ENCODE measurements at regions not wholly inside any gene's neighbourhood (a gene's known extent, or its start where the extent isn't known, plus 50 kb on each side); places are given as distances from the start of the nearest gene placed in this dataset.
A peak's percentile ranks its signal among the peaks of the same experiment; 100 is the strongest.

GRCh38 chr14:99075061-99075460, 196.9 kb downstream of the BCL11B start:
- DNase-seq = peak; percentile 53

- DNase-seq = peak; percentile 1
Observed at GRCh38 chr14:99075771-99076375, 196.1 kb downstream of the BCL11B start.

GRCh38 chr14:99077076-99077843, 194.7 kb downstream of the BCL11B start:
- DNase-seq = peak; percentile 32

- no peak for DNase-seq
Observed at GRCh38 chr14:99077844-99078236, 194.2 kb downstream of the BCL11B start.

- DNase-seq = no peak
Observed at GRCh38 chr14:99078426-99078825, 193.6 kb downstream of the BCL11B start.

- no peak for DNase-seq
Observed at GRCh38 chr14:99079061-99079727, 192.8 kb downstream of the BCL11B start.

- DNase-seq = no peak
Observed at GRCh38 chr14:99080306-99080705, 191.7 kb downstream of the BCL11B start.

GRCh38 chr14:99081156-99081765, 190.7 kb downstream of the BCL11B start:
- DNase-seq = no peak

- DNase-seq = no peak
Observed at GRCh38 chr14:99081880-99082279, 190.1 kb downstream of the BCL11B start.

- no peak for DNase-seq
Observed at GRCh38 chr14:99093532-99094517, 178.2 kb downstream of the BCL11B start.

- no peak for DNase-seq
Observed at GRCh38 chr14:99094901-99095300, 177.1 kb downstream of the BCL11B start.

GRCh38 chr14:99095369-99095768, 176.6 kb downstream of the BCL11B start:
- no peak for DNase-seq

GRCh38 chr14:99098199-99098598, 173.8 kb downstream of the BCL11B start:
- DNase-seq = no peak

- DNase-seq = no peak
Observed at GRCh38 chr14:99099051-99099787, 172.8 kb downstream of the BCL11B start.

- DNase-seq = no peak
Observed at GRCh38 chr14:99100497-99101270, 171.3 kb downstream of the BCL11B start.

- no peak for DNase-seq
Observed at GRCh38 chr14:99101855-99102461, 170.0 kb downstream of the BCL11B start.

GRCh38 chr14:99116741-99117295, 155.2 kb downstream of the BCL11B start:
- DNase-seq = no peak

- DNase-seq = no peak
Observed at GRCh38 chr14:99117671-99118045, 154.3 kb downstream of the BCL11B start.

- no peak for DNase-seq
Observed at GRCh38 chr14:99118046-99118721, 153.8 kb downstream of the BCL11B start.

Measured in GF-D8 (cell line).